Endothelial cell of umbilical vein (primary cell): ENCODE measurements at regions not wholly inside any gene's neighbourhood (a gene's known extent, or its start where the extent isn't known, plus 50 kb on each side); places are given as distances from the start of the nearest gene placed in this dataset.

Experiments used
- EZH2 ChIP-seq: IDR thresholded peaks from 2 replicates; pipeline ENCODE4 v1.6.1; 2012; ENCODE audit warnings: borderline replicate concordance, low read depth, mild to moderate bottlenecking, moderate library complexity, low read length, inconsistent platforms; ENCODE audit not compliant: severe bottlenecking
- MYC ChIP-seq: IDR thresholded peaks from one replicate; pipeline ENCODE4 v1.6.1; 2011; ENCODE audit warnings: mild to moderate bottlenecking, low read depth, low read length
- POLR2AphosphoS5 ChIP-seq: IDR thresholded peaks from 2 replicates; pipeline ENCODE4 v1.6.1; 2012; ENCODE audit warnings: low read depth, mild to moderate bottlenecking, control low read depth, low read length, moderate library complexity; ENCODE audit not compliant: insufficient read depth
- TF ChIP-seq, protein P1 (sequence below): IDR thresholded peaks from 2 replicates; pipeline ENCODE4 v1.6.1; 2011; ENCODE audit not compliant: insufficient read depth, insufficient read length
- TF ChIP-seq, protein P2 (sequence below), 2 donors: IDR thresholded peaks; 1 replicate in 1 of 2; 2 replicates in 1 of 2; pipeline ENCODE4 v1.5.1; 2011; ENCODE audit warnings: low read length in 2 of 2, mild to moderate bottlenecking in 2 of 2, moderate library complexity in 2 of 2, control low read depth in 1 of 2, inconsistent platforms in 1 of 2, low read depth in 1 of 2; ENCODE audit not compliant: insufficient read depth in 1 of 2; ENCODE audit errors: extremely low read depth in 1 of 2

DNA sequence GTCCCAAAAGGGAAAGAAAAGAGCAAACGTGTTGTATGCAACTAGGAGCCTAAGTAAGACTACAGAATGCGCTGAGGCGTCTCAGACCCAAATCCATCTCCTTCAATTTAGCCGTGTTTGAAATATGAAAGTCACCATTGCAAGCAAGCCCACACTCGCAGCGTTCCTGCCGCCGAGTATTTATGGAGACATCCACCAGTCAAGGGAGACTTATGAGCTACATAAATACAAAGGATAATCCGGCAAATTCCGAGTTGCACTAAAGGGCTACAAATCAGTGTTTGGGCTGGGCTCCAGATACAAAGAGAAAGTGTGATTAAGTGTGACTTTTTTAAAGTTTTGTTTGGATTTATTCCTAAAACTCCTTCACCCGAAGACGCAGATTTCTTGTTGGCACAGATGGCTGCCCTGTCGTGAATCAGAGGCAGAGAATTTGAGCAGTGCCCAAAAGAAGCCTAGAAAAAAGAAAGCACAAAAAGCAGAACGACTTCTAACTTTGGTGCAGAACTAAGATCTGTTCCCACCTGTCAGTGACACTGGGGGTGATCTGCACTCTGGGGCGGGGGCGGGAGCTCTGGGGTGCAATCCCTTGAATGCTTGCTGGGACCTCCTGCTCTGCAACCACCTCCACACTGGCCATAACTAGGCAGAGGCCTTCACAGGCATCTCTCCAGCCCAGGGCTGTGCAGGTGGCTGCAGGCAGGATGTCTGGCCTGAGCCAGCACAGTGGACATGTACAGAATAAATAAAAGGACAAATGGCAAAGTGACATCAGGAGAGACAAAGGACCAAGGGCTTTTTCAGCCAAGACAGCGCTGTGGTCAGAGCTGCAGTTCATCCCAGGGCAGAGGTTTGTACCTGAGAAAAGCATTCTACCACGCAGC lies 489.7 kb downstream of the NPHP4 start:
- TF ChIP-seq, protein P1, sequence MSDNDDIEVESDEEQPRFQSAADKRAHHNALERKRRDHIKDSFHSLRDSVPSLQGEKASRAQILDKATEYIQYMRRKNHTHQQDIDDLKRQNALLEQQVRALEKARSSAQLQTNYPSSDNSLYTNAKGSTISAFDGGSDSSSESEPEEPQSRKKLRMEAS = no peak
- TF ChIP-seq POLR2AphosphoS5 = no peak
- TF ChIP-seq, protein P2, sequence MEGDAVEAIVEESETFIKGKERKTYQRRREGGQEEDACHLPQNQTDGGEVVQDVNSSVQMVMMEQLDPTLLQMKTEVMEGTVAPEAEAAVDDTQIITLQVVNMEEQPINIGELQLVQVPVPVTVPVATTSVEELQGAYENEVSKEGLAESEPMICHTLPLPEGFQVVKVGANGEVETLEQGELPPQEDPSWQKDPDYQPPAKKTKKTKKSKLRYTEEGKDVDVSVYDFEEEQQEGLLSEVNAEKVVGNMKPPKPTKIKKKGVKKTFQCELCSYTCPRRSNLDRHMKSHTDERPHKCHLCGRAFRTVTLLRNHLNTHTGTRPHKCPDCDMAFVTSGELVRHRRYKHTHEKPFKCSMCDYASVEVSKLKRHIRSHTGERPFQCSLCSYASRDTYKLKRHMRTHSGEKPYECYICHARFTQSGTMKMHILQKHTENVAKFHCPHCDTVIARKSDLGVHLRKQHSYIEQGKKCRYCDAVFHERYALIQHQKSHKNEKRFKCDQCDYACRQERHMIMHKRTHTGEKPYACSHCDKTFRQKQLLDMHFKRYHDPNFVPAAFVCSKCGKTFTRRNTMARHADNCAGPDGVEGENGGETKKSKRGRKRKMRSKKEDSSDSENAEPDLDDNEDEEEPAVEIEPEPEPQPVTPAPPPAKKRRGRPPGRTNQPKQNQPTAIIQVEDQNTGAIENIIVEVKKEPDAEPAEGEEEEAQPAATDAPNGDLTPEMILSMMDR (IDR thresholded peaks at IDR 0.05; ENCODE audit: extremely low read depth in 1 of 2, insufficient read depth in 1 of 2, low read depth in 1 of 2, low read length in 2 of 2) = no peak
- no peak for TF ChIP-seq EZH2
- TF ChIP-seq MYC = no peak
